HG02588 (cell line): ENCODE measurements at regions not wholly inside any gene's neighbourhood (a gene's known extent, or its start where the extent isn't known, plus 50 kb on each side); places are given as distances from the start of the nearest gene placed in this dataset.

ENCODE experiments used
- ATAC-seq: cut with Tn5 transposase; IDR thresholded peaks from one replicate; pipeline ENCODE4 v1.9.1; 2021; ENCODE audit warnings: mild to moderate bottlenecking, moderate library complexity; ENCODE audit not compliant: unreplicated experiment

- no peak for ATAC-seq
These were observed 222.8 kb upstream of the RREB1 start for GRCh38 chr6:6884916-6885315.

GRCh38 chr6:6885521-6886170, 222.1 kb upstream of the RREB1 start:
- no peak for ATAC-seq

- no peak for ATAC-seq
These were observed 221.4 kb upstream of the RREB1 start for GRCh38 chr6:6886171-6886885.

- ATAC-seq: no peak
These were observed 220.9 kb upstream of the RREB1 start for GRCh38 chr6:6886886-6887285.

- no peak for ATAC-seq
These were observed 218.2 kb upstream of the RREB1 start for GRCh38 chr6:6889601-6890000.

- no peak for ATAC-seq
These were observed 217.3 kb upstream of the RREB1 start for GRCh38 chr6:6890400-6890858.

GRCh38 chr6:6891125-6891721, 216.5 kb upstream of the RREB1 start:
- ATAC-seq: no peak

- no peak for ATAC-seq
These were observed 215.8 kb upstream of the RREB1 start for GRCh38 chr6:6891949-6892461.

- no peak for ATAC-seq
These were observed 214.8 kb upstream of the RREB1 start for GRCh38 chr6:6892744-6893583.

- ATAC-seq: no peak
These were observed 214.1 kb upstream of the RREB1 start for GRCh38 chr6:6893701-6894100.

- no peak for ATAC-seq
These were observed 211.8 kb upstream of the RREB1 start for GRCh38 chr6:6895929-6896328.

GRCh38 chr6:6897140-6897539, 210.6 kb upstream of the RREB1 start:
- ATAC-seq: no peak

- no peak for ATAC-seq
These were observed 207.1 kb upstream of the RREB1 start for GRCh38 chr6:6900569-6901204.

GRCh38 chr6:6901205-6901719, 206.5 kb upstream of the RREB1 start:
- ATAC-seq: no peak

GRCh38 chr6:6901945-6902344, 205.8 kb upstream of the RREB1 start:
- ATAC-seq: no peak

GRCh38 chr6:6905961-6906518, 201.7 kb upstream of the RREB1 start:
- ATAC-seq: no peak

GRCh38 chr6:6906570-6907213, 201.1 kb upstream of the RREB1 start:
- no peak for ATAC-seq

- no peak for ATAC-seq
These were observed 200.5 kb upstream of the RREB1 start for GRCh38 chr6:6907286-6907685.

GRCh38 chr6:6908121-6908520, 199.6 kb upstream of the RREB1 start:
- no peak for ATAC-seq

GRCh38 chr6:6909111-6909510, 198.7 kb upstream of the RREB1 start:
- no peak for ATAC-seq
